Keratinocyte (primary cell): ENCODE measurements at regions not wholly inside any gene's neighbourhood (a gene's known extent, or its start where the extent isn't known, plus 50 kb on each side); places are given as distances from the start of the nearest gene placed in this dataset.

ENCODE experiments used
- EZH2 ChIP-seq: IDR thresholded peaks from one replicate; pipeline ENCODE4 v1.6.1; 2012; ENCODE audit warnings: inconsistent platforms, mild to moderate bottlenecking, low read length, moderate library complexity
- TF ChIP-seq, protein P1 (sequence below), 3 experiments: IDR thresholded peaks in 1 of 3; conservative IDR thresholded peaks in 1 of 3; optimal IDR thresholded peaks in 1 of 3; 2 replicates in 2 of 3; 3 replicates in 1 of 3; pipeline versions ENCODE3 to v1.5.1; 2011; ENCODE audit warnings: low read length in 3 of 3, mild to moderate bottlenecking in 3 of 3, moderate library complexity in 2 of 3, control low read depth in 1 of 3, inconsistent platforms in 1 of 3; ENCODE audit not compliant: insufficient read depth in 2 of 3; ENCODE audit errors: extremely low read depth in 1 of 3

DNA sequence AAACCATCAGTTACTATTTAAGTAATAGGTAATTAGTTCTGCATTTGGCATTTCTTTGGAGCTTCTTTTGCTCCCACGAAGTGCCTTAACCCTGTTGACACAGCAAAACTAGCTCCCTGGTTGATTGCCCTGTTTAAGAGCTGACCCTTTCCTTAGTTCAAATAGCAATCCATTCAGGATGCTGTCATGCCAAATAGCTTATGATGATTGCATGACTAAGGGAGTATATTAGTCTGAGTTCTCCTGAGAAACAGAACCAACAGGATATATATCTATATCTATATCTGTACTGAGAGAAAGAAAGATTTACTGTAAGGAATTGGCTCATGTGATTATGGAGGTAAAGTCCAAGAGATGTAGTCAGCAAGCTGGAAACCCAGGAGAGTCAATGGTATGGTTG is 50.3 kb upstream of the SPRED1 start:
- TF ChIP-seq, protein P1, sequence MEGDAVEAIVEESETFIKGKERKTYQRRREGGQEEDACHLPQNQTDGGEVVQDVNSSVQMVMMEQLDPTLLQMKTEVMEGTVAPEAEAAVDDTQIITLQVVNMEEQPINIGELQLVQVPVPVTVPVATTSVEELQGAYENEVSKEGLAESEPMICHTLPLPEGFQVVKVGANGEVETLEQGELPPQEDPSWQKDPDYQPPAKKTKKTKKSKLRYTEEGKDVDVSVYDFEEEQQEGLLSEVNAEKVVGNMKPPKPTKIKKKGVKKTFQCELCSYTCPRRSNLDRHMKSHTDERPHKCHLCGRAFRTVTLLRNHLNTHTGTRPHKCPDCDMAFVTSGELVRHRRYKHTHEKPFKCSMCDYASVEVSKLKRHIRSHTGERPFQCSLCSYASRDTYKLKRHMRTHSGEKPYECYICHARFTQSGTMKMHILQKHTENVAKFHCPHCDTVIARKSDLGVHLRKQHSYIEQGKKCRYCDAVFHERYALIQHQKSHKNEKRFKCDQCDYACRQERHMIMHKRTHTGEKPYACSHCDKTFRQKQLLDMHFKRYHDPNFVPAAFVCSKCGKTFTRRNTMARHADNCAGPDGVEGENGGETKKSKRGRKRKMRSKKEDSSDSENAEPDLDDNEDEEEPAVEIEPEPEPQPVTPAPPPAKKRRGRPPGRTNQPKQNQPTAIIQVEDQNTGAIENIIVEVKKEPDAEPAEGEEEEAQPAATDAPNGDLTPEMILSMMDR (optimal IDR thresholded peaks at IDR 0.05 in 1 of 3, IDR thresholded peaks at IDR 0.05 in 1 of 3, conservative IDR thresholded peaks at IDR 0.05 in 1 of 3; ENCODE audit: extremely low read depth in 1 of 3, insufficient read depth in 2 of 3, low read length in 3 of 3): no peak
- no peak for TF ChIP-seq EZH2
